ENCODE measurements at regions not wholly inside any gene's neighbourhood (a gene's known extent, or its start where the extent isn't known, plus 50 kb on each side); places are given as distances from the start of the nearest gene placed in this dataset.
A peak's percentile ranks its signal among the peaks of the same experiment; 100 is the strongest.

DNA sequence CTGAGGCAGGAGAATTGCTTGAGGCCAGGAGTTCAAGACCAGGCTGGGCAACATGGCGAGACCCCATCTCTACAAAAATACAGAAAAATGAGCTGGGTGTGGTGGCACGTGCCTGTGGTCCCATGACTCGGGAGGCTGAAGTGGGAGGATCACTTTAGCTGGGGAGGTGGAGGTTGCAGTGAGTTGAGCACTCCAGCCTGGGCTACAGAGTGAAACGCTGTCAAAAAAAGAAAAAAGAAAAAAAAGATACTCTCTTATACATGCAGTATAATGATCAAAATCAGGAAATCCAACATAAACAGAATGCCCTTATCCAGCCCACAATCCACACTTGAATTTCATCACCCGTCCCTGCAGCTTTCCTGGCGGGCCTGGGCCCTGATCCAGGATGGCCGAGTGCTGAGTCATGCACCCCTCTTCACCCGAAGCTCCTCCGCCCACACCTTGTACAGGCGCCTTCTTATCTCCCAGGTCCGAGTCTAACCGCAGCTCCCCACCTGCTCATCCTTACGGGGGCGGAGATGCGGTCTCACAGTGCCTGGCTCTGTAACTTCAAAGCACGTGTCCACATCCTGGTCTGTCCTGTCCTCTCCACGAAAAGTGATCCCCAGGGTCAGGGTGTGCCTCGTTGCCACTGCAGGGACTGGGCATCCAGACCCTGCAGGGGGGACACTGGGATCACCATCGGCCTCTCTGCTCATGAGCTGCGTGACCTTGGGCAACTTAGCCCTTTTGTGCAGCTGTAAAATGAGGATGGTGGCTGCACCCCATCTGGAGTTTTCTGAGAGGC, 120.2 kb upstream of the SLC45A1 start (continued):
- TF ChIP-seq NCOA5 (CRISPR knock-in tag; IDR thresholded peaks at IDR 0.05), result no peak
- TF ChIP-seq FOXA3 (CRISPR knock-in tag; IDR thresholded peaks at IDR 0.05), result peak; percentile 77
- peak; percentile 24 for TF ChIP-seq STAG1 (CRISPR knock-in tag; IDR thresholded peaks at IDR 0.05)
- TF ChIP-seq DPF2 (CRISPR knock-in tag; IDR thresholded peaks at IDR 0.05; ENCODE audit: borderline replicate concordance, low read depth), result peak; percentile 43; the same call in 1 of the 2 replicates
- peak; percentile 72; the same call in 1 of the 2 replicates for TF ChIP-seq ZNF205 (CRISPR knock-in tag; IDR thresholded peaks at IDR 0.05)
- TF ChIP-seq HNRNPL (IDR thresholded peaks at IDR 0.05; ENCODE audit: low read depth, low read length), result peak; percentile 69; the same call in 1 of the 2 replicates
- peak; percentile 81; the same call in 1 of the 2 replicates for TF ChIP-seq MYC (CRISPR knock-in tag; IDR thresholded peaks at IDR 0.05; ENCODE audit: borderline replicate concordance)
- TF ChIP-seq, protein P1, sequence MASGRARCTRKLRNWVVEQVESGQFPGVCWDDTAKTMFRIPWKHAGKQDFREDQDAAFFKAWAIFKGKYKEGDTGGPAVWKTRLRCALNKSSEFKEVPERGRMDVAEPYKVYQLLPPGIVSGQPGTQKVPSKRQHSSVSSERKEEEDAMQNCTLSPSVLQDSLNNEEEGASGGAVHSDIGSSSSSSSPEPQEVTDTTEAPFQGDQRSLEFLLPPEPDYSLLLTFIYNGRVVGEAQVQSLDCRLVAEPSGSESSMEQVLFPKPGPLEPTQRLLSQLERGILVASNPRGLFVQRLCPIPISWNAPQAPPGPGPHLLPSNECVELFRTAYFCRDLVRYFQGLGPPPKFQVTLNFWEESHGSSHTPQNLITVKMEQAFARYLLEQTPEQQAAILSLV (CRISPR knock-in tag; IDR thresholded peaks at IDR 0.05; ENCODE audit: borderline replicate concordance), result no peak
- peak; percentile 70; the same call in 1 of the 2 replicates for TF ChIP-seq ZSCAN9 (CRISPR knock-in tag; IDR thresholded peaks at IDR 0.05; ENCODE audit: borderline replicate concordance)
- TF ChIP-seq, protein P2, sequence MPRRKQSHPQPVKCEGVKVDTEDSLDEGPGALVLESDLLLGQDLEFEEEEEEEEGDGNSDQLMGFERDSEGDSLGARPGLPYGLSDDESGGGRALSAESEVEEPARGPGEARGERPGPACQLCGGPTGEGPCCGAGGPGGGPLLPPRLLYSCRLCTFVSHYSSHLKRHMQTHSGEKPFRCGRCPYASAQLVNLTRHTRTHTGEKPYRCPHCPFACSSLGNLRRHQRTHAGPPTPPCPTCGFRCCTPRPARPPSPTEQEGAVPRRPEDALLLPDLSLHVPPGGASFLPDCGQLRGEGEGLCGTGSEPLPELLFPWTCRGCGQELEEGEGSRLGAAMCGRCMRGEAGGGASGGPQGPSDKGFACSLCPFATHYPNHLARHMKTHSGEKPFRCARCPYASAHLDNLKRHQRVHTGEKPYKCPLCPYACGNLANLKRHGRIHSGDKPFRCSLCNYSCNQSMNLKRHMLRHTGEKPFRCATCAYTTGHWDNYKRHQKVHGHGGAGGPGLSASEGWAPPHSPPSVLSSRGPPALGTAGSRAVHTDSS (CRISPR knock-in tag; conservative IDR thresholded peaks at IDR 0.05), result no peak
- TF ChIP-seq MTA1 (CRISPR knock-in tag; IDR thresholded peaks at IDR 0.05; ENCODE audit: borderline replicate concordance), result peak; percentile 78; the same call in 1 of the 2 replicates
- TF ChIP-seq SMAD3 (CRISPR knock-in tag; IDR thresholded peaks at IDR 0.05), result peak; percentile 56; the same call in 1 of the 2 replicates
- no peak for TF ChIP-seq ZNF713 (CRISPR knock-in tag; IDR thresholded peaks at IDR 0.05)
- TF ChIP-seq, protein P3, sequence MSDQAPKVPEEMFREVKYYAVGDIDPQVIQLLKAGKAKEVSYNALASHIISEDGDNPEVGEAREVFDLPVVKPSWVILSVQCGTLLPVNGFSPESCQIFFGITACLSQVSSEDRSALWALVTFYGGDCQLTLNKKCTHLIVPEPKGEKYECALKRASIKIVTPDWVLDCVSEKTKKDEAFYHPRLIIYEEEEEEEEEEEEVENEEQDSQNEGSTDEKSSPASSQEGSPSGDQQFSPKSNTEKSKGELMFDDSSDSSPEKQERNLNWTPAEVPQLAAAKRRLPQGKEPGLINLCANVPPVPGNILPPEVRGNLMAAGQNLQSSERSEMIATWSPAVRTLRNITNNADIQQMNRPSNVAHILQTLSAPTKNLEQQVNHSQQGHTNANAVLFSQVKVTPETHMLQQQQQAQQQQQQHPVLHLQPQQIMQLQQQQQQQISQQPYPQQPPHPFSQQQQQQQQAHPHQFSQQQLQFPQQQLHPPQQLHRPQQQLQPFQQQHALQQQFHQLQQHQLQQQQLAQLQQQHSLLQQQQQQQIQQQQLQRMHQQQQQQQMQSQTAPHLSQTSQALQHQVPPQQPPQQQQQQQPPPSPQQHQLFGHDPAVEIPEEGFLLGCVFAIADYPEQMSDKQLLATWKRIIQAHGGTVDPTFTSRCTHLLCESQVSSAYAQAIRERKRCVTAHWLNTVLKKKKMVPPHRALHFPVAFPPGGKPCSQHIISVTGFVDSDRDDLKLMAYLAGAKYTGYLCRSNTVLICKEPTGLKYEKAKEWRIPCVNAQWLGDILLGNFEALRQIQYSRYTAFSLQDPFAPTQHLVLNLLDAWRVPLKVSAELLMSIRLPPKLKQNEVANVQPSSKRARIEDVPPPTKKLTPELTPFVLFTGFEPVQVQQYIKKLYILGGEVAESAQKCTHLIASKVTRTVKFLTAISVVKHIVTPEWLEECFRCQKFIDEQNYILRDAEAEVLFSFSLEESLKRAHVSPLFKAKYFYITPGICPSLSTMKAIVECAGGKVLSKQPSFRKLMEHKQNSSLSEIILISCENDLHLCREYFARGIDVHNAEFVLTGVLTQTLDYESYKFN (CRISPR knock-in tag; conservative IDR thresholded peaks at IDR 0.05), result peak; percentile 61; the same call in 1 of the 2 replicates
- TF ChIP-seq ZNF790 (CRISPR knock-in tag; IDR thresholded peaks at IDR 0.05; ENCODE audit: borderline replicate concordance), result no peak
- TF ChIP-seq ZMYM3 (CRISPR knock-in tag; IDR thresholded peaks at IDR 0.05), result peak; percentile 65
- TF ChIP-seq, protein P4, sequence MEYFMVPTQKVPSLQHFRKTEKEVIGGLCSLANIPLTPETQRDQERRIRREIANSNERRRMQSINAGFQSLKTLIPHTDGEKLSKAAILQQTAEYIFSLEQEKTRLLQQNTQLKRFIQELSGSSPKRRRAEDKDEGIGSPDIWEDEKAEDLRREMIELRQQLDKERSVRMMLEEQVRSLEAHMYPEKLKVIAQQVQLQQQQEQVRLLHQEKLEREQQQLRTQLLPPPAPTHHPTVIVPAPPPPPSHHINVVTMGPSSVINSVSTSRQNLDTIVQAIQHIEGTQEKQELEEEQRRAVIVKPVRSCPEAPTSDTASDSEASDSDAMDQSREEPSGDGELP (IDR thresholded peaks at IDR 0.05; ENCODE audit: borderline replicate concordance, low read depth), result peak; percentile 54; the same call in 1 of the 2 replicates
- 0 out of 2 replicates have a peak, but pooled peaks have one; percentile 78 for TF ChIP-seq ZNF547 (CRISPR knock-in tag; IDR thresholded peaks at IDR 0.05)
- TF ChIP-seq ZNF296 (CRISPR knock-in tag; conservative IDR thresholded peaks at IDR 0.05), result no peak
- TF ChIP-seq ZNF496 (CRISPR knock-in tag; IDR thresholded peaks at IDR 0.05; ENCODE audit: insufficient replicate concordance), result no peak
- no peak for TF ChIP-seq TP53 (CRISPR knock-in tag; conservative IDR thresholded peaks at IDR 0.05)
